Prostate gland (tissue), 2 donors: ENCODE measurements at regions not wholly inside any gene's neighbourhood (a gene's known extent, or its start where the extent isn't known, plus 50 kb on each side); places are given as distances from the start of the nearest gene placed in this dataset.

Experiments
- POLR2A ChIP-seq: fragments of 450-650 bp; IDR thresholded peaks from one replicate; pipeline ENCODE4 v1.6.1; 2016; ENCODE audit warnings: antibody characterized with exemption, mild to moderate bottlenecking
- POLR2AphosphoS5 ChIP-seq: sonication (generic); formaldehyde crosslinking; IDR thresholded peaks from one replicate; pipeline ENCODE4 v1.6.1; 2017; ENCODE audit warnings: antibody characterized with exemption
- TF ChIP-seq, protein P1 (sequence below), 4 experiments: fragments of 200-600 bp in 2 of 4; fragments of 450-650 bp in 2 of 4; sonication (generic) in 2 of 4; IDR thresholded peaks; 1 replicate in 3 of 4; 2 replicates in 1 of 4; pipeline ENCODE4 v1.5.1; 2016 to 2019; ENCODE audit warnings: antibody characterized with exemption in 4 of 4, mild to moderate bottlenecking in 2 of 4, moderate library complexity in 2 of 4

GRCh38 chr4:58453956-58454355 is 1343.8 kb upstream of the IGFBP7 start:
- TF ChIP-seq, protein P1, sequence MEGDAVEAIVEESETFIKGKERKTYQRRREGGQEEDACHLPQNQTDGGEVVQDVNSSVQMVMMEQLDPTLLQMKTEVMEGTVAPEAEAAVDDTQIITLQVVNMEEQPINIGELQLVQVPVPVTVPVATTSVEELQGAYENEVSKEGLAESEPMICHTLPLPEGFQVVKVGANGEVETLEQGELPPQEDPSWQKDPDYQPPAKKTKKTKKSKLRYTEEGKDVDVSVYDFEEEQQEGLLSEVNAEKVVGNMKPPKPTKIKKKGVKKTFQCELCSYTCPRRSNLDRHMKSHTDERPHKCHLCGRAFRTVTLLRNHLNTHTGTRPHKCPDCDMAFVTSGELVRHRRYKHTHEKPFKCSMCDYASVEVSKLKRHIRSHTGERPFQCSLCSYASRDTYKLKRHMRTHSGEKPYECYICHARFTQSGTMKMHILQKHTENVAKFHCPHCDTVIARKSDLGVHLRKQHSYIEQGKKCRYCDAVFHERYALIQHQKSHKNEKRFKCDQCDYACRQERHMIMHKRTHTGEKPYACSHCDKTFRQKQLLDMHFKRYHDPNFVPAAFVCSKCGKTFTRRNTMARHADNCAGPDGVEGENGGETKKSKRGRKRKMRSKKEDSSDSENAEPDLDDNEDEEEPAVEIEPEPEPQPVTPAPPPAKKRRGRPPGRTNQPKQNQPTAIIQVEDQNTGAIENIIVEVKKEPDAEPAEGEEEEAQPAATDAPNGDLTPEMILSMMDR (IDR thresholded peaks at IDR 0.05): no peak
- TF ChIP-seq POLR2A (no peak), POLR2AphosphoS5 (no peak)
